Calu3 (cell line): ENCODE measurements at regions not wholly inside any gene's neighbourhood (a gene's known extent, or its start where the extent isn't known, plus 50 kb on each side); places are given as distances from the start of the nearest gene placed in this dataset.

ENCODE experiments used
- BruUV-seq: library from RNA; stranded (reverse); fragments of 400-500 nt; replicated peaks from 2 replicates; lab custom pipeline; 2021; lab: Mats Ljungman, UMichigan
- CTCF ChIA-PET: fragments of 300-600 bp; sonication (Branson Sonifier 250); formaldehyde crosslinking; loops from one replicate; lab custom pipeline; 2022; ENCODE audit warnings: antibody characterized with exemption; lab: Charles Lee
- DNase-seq: peaks from one replicate; pipeline ENCODE4 v3.0.0; 2022
- H3K27ac Mint-ChIP-seq: one replicate; pipeline ENCODE4 v1.8.0; 2022; ENCODE audit warnings: mixed read lengths; ENCODE audit not compliant: unreplicated experiment
- H3K27me3 Mint-ChIP-seq: one replicate; pipeline ENCODE4 v1.8.0; 2022; ENCODE audit warnings: mixed read lengths; ENCODE audit not compliant: unreplicated experiment
- H3K36me3 Mint-ChIP-seq: one replicate; pipeline ENCODE4 v1.8.0; 2022; ENCODE audit warnings: mild to moderate bottlenecking, moderate library complexity, mixed read lengths; ENCODE audit not compliant: insufficient read depth, unreplicated experiment
- H3K4me1 Mint-ChIP-seq: one replicate; pipeline ENCODE4 v1.8.0; 2022; ENCODE audit warnings: mild to moderate bottlenecking, low read depth, mixed read lengths; ENCODE audit not compliant: unreplicated experiment
- H3K4me3 Mint-ChIP-seq: one replicate; pipeline ENCODE4 v1.8.0; 2022; ENCODE audit warnings: mild to moderate bottlenecking, low read depth, moderate library complexity, mixed read lengths; ENCODE audit not compliant: unreplicated experiment
- H3K9me3 Mint-ChIP-seq: one replicate; pipeline ENCODE4 v1.8.0; 2022; ENCODE audit warnings: low read depth, mixed read lengths; ENCODE audit not compliant: unreplicated experiment
- intact Hi-C: fragments of 100-400 bp; cut with micrococcal nuclease; formaldehyde crosslinking; loops from one replicate; pipeline ENCODE4 v1.10.0; 2022; ENCODE audit not compliant: unreplicated experiment
- TF ChIP-seq, protein P1 (sequence below): fragments of 200-600 bp; IDR thresholded peaks from one replicate; pipeline ENCODE4 v1.8.0; 2022; ENCODE audit warnings: antibody characterized with exemption; ENCODE audit not compliant: unreplicated experiment

DNA sequence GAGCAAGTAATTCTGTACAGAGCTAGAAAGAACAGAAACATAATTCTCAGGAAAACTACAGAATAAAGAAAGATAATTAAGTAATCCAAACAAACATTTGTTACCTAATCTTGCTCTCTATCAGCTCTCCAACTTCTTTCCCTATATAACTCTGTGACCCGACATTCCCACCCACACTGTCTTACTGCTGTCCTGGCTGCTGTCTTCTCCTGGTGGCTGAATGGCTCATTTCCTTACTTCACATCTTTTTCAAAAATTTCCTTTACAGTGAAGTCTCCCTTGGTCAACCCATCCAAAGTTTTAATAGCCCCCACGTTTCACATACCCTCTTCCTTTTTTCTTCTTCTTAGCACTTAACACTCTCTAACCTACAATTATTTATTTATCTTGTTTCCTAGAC, 64.0 kb downstream of the HYCC1 start:
- Mint-ChIP-seq H3K27ac (no peak overlapping the region), H3K4me1 (no peaks in the 10 kb centered on the region), H3K27me3 (no peaks in the 10 kb centered on the region), H3K9me3 (no peaks in the 10 kb centered on the region), H3K36me3 (no peaks in the 10 kb centered on the region), H3K4me3 (no peak overlapping the region)
- TF ChIP-seq, protein P1, sequence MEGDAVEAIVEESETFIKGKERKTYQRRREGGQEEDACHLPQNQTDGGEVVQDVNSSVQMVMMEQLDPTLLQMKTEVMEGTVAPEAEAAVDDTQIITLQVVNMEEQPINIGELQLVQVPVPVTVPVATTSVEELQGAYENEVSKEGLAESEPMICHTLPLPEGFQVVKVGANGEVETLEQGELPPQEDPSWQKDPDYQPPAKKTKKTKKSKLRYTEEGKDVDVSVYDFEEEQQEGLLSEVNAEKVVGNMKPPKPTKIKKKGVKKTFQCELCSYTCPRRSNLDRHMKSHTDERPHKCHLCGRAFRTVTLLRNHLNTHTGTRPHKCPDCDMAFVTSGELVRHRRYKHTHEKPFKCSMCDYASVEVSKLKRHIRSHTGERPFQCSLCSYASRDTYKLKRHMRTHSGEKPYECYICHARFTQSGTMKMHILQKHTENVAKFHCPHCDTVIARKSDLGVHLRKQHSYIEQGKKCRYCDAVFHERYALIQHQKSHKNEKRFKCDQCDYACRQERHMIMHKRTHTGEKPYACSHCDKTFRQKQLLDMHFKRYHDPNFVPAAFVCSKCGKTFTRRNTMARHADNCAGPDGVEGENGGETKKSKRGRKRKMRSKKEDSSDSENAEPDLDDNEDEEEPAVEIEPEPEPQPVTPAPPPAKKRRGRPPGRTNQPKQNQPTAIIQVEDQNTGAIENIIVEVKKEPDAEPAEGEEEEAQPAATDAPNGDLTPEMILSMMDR: no peak
- CTCF ChIA-PET: no interaction called here
- no TSS peak for BruUV-seq
- intact Hi-C loops: loop anchor here (10.0 kb wide), 1 partner anchor 405 kb away; no protein-coding TSS in a partner anchor
- no peak for DNase-seq

DNA sequence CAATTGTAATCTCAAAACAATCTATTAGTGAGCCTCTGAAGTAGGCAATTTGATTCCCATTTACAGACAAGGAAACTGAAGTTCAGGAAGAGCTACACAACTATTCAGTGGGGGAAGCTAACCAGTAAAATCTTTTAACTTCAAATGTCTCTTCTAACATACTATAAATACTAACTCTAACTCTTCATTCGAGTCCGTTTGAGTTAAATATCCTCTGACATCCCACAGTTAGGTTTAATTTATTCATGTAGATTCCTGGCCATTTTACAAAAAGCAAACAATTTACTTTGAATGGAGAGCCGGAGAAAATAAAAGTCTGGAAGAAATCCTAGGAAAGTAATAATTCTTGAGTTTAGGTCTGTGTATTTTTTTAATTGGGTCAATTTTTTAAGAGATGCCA, 64.7 kb downstream of the HYCC1 start:
- DNase-seq: no peak
- Mint-ChIP-seq H3K27me3 (no peaks in the 10 kb centered on the region), H3K4me1 (no peaks in the 10 kb centered on the region), H3K9me3 (no peaks in the 10 kb centered on the region), H3K27ac (no peak overlapping the region), H3K36me3 (no peaks in the 10 kb centered on the region), H3K4me3 (no peak overlapping the region)
- intact Hi-C loops: no loop called here
- BruUV-seq: no TSS peak
- CTCF ChIA-PET: interaction anchor here (0.6 kb wide), 1 partner anchor 120 kb away, joined by 3 read pairs; no protein-coding TSS in a partner anchor
- TF ChIP-seq, protein P1: no peak

DNA sequence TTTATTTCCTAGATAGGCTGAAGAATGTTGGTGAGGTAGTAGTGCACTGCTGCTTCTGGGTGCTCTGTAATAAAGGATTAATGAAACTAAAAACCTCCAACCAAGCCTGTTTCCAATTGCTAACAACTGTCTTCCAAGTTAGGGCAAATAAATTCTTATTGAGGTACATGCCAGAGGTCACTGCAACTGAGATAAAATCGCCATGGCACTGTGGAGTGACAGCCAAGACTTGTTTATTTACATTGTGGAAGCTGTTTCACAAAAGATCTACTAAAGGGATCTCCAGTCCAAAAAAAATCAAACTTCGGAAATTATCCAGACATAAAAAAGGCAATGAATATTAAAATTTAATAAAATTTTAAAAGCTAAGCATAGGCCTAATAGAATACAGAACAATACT, 65.2 kb downstream of the HYCC1 start:
- TF ChIP-seq, protein P1: no peak
- no peak overlapping the region for H3K27ac Mint-ChIP-seq
- no peaks in the 10 kb centered on the region for H3K9me3 Mint-ChIP-seq
- H3K4me3 Mint-ChIP-seq: no peak overlapping the region
- H3K4me1 Mint-ChIP-seq: no peaks in the 10 kb centered on the region
- H3K36me3 Mint-ChIP-seq: no peaks in the 10 kb centered on the region
- CTCF ChIA-PET: no interaction called here
- no TSS peak for BruUV-seq
- no peak for DNase-seq
- no peaks in the 10 kb centered on the region for H3K27me3 Mint-ChIP-seq
- intact Hi-C loops: no loop called here

DNA sequence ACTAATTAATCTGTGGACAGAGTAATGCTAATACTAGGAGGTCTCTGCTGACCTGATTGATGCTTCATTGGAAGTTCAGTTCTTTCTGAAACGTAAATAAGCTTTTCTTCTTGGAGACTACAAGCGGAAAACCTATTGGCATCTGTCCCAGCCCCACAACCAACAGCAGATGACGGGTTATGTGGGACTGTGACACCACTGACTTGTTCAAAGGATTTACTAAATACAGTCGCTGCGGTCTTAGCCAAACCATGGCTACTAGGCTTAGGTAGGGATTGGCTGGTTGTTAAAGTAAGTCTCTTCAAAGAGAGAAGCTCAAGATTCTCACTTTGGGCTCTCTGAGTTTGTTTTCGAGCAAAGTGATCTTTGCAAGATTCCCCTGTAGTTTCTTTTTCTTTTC, 68.3 kb downstream of the HYCC1 start:
- intact Hi-C loops: no loop called here
- Mint-ChIP-seq H3K9me3 (no peaks in the 10 kb centered on the region), H3K4me1 (no peaks in the 10 kb centered on the region), H3K4me3 (no peak overlapping the region), H3K27ac (no peak overlapping the region), H3K36me3 (no peaks in the 10 kb centered on the region), H3K27me3 (no peaks in the 10 kb centered on the region)
- CTCF ChIA-PET: interaction anchor here (0.6 kb wide), 1 partner anchor 72 kb away, joined by 4 read pairs; no protein-coding TSS in a partner anchor
- TF ChIP-seq, protein P1: no peak
- BruUV-seq: no TSS peak
- no peak for DNase-seq
